ENCODE measurements at regions not wholly inside any gene's neighbourhood (a gene's known extent, or its start where the extent isn't known, plus 50 kb on each side); places are given as distances from the start of the nearest gene placed in this dataset.

DNA sequence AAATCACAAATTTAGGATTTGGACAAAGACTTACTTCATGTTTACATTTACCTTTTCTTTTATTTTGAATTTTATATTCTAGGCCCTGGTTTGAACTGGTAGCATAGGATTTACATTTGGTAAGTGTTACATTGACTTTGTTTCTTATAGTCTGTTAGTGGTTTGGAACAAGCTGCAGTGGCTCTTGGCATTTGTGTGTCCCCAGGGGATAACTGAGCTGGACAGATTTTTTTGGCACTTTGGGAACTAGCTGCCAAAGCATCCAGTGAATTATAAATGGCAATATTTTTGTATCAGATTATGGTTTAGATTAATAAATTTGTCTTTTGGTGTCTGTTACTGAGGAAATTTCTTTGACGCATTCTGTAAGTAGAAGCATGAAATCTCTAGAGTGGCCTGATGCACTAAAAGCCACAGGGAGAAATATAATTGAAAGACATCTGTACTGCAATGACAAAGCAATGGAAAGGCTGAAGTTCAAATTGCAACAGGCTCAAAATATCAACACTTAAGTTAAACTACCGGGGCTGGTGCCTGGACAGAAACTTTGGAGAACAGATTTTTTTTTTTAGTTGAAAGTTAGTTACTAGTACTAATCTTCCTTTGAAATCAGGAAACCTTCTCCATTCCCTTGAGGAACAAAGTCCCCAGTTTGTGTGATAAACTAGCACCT is 107.6 kb upstream of the PLCXD3 start:
- no peak for TF ChIP-seq MYC (IDR thresholded peaks at IDR 0.05; ENCODE audit: low read depth, low read length)
- TF ChIP-seq, protein P1, sequence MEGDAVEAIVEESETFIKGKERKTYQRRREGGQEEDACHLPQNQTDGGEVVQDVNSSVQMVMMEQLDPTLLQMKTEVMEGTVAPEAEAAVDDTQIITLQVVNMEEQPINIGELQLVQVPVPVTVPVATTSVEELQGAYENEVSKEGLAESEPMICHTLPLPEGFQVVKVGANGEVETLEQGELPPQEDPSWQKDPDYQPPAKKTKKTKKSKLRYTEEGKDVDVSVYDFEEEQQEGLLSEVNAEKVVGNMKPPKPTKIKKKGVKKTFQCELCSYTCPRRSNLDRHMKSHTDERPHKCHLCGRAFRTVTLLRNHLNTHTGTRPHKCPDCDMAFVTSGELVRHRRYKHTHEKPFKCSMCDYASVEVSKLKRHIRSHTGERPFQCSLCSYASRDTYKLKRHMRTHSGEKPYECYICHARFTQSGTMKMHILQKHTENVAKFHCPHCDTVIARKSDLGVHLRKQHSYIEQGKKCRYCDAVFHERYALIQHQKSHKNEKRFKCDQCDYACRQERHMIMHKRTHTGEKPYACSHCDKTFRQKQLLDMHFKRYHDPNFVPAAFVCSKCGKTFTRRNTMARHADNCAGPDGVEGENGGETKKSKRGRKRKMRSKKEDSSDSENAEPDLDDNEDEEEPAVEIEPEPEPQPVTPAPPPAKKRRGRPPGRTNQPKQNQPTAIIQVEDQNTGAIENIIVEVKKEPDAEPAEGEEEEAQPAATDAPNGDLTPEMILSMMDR (IDR thresholded peaks at IDR 0.05; ENCODE audit: low read depth, low read length): no peak
